Osteoblast (primary cell): ENCODE measurements at regions not wholly inside any gene's neighbourhood (a gene's known extent, or its start where the extent isn't known, plus 50 kb on each side); places are given as distances from the start of the nearest gene placed in this dataset.

Experiments used
- DNase-seq: peaks from one replicate; pipeline ENCODE4 v3.0.0; 2011; ENCODE audit warnings: low spot score, mixed read lengths; ENCODE audit not compliant: insufficient read length; ENCODE audit errors: missing footprints
- H2AFZ ChIP-seq: 2 replicates; pipeline ENCODE4 v1.6.0; 2011; ENCODE audit warnings: mild to moderate bottlenecking, low read length
- H3K27ac ChIP-seq: 2 replicates; pipeline ENCODE4 v1.5.1; 2011; ENCODE audit warnings: mild to moderate bottlenecking, low read depth, low read length, moderate library complexity
- H3K27me3 ChIP-seq: 2 replicates; pipeline ENCODE4 v1.6.0; 2012; ENCODE audit warnings: mild to moderate bottlenecking, control low read depth, inconsistent platforms, low read length, moderate library complexity; ENCODE audit not compliant: insufficient read depth
- H3K36me3 ChIP-seq: 2 replicates; pipeline ENCODE4 v1.5.1; 2011; ENCODE audit warnings: mild to moderate bottlenecking, low read length, control low read depth, moderate library complexity; ENCODE audit not compliant: insufficient read depth
- H3K4me1 ChIP-seq: 2 replicates; pipeline ENCODE4 v1.5.1; 2011; ENCODE audit warnings: mild to moderate bottlenecking, low read length, control low read depth, moderate library complexity; ENCODE audit not compliant: insufficient read depth
- H3K4me2 ChIP-seq: 2 replicates; pipeline ENCODE4 v1.6.0; 2011; ENCODE audit warnings: mild to moderate bottlenecking, low read length; ENCODE audit not compliant: insufficient read depth
- H3K4me3 ChIP-seq: fragments of 200-600 bp; sonication (generic); 3 replicates; pipeline ENCODE4 v1.5.1; 2012; ENCODE audit warnings: mild to moderate bottlenecking, low read length, inconsistent platforms; ENCODE audit not compliant: insufficient read depth
- H3K79me2 ChIP-seq: 2 replicates; pipeline ENCODE4 v1.6.0; 2012; ENCODE audit warnings: mild to moderate bottlenecking, low read length, control low read depth, inconsistent platforms; ENCODE audit not compliant: insufficient read depth
- H3K9me3 ChIP-seq: 2 replicates; pipeline ENCODE4 v1.5.1; 2011; ENCODE audit warnings: low read depth, low read length, control low read depth
- H4K20me1 ChIP-seq: 2 replicates; pipeline ENCODE4 v1.6.0; 2012; ENCODE audit warnings: mild to moderate bottlenecking, low read length, control low read depth; ENCODE audit not compliant: insufficient read depth
- TF ChIP-seq, protein P1 (sequence below): IDR thresholded peaks from 2 replicates; pipeline ENCODE4 v1.5.1; 2011; ENCODE audit warnings: mild to moderate bottlenecking, low read depth, low read length, moderate library complexity; ENCODE audit errors: extremely low read depth

DNA sequence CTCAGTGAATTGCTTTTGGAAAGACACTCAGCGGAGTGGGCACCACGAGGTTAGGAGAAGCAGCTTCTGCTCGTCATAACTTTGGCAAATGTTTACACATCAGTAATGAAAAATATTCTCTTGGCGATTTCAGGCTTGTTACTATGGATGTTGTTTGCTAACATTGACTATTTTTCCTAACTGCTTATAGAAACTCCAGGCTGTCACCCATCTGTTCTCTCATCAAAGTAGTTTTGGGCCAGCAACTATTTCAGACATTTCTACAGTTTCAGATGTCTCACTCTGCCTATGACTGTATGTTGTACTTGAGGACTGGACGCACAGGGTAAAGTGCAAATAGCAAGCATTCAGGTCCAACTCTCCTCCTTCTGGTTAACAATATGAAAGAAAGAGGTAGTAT, 346.7 kb downstream of the TRIML1 start:
- TF ChIP-seq, protein P1, sequence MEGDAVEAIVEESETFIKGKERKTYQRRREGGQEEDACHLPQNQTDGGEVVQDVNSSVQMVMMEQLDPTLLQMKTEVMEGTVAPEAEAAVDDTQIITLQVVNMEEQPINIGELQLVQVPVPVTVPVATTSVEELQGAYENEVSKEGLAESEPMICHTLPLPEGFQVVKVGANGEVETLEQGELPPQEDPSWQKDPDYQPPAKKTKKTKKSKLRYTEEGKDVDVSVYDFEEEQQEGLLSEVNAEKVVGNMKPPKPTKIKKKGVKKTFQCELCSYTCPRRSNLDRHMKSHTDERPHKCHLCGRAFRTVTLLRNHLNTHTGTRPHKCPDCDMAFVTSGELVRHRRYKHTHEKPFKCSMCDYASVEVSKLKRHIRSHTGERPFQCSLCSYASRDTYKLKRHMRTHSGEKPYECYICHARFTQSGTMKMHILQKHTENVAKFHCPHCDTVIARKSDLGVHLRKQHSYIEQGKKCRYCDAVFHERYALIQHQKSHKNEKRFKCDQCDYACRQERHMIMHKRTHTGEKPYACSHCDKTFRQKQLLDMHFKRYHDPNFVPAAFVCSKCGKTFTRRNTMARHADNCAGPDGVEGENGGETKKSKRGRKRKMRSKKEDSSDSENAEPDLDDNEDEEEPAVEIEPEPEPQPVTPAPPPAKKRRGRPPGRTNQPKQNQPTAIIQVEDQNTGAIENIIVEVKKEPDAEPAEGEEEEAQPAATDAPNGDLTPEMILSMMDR, result no peak
- H3K36me3 ChIP-seq, result peaks cover 5% of the 10 kb centered on the region
- H3K9me3 ChIP-seq, result no peaks in the 10 kb centered on the region
- H4K20me1 ChIP-seq, result no peaks in the 10 kb centered on the region
- H3K27me3 ChIP-seq, result no peaks in the 10 kb centered on the region
- H3K79me2 ChIP-seq, result peaks cover 2% of the 10 kb centered on the region
- H3K4me3 ChIP-seq, result no peak overlapping the region
- no peak overlapping the region for H3K4me2 ChIP-seq
- no peak overlapping the region for H2AFZ ChIP-seq
- DNase-seq, result no peak
- no peak overlapping the region for H3K27ac ChIP-seq
- no peaks in the 10 kb centered on the region for H3K4me1 ChIP-seq

DNA sequence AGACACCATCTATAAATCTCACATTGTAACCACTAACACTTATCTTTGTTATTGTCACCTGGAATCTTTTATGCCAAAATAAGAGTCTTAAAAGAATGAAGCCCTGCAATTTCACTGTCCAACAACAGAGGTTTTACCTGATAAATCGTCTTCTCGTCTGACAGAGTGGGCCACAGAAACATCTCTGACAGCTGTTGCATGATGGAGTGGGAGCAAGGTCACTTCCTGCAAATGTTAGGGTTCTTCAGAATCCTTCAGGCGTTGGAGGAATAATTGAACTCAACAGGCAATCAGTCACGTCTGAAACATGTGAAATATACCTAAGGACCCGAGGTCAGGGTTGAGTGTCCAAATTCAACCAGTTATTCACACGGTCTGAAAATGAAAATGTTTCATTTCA, 353.6 kb downstream of the TRIML1 start:
- no peaks in the 10 kb centered on the region for H3K9me3 ChIP-seq
- no peak overlapping the region for H3K27ac ChIP-seq
- no peaks in the 10 kb centered on the region for H4K20me1 ChIP-seq
- H2AFZ ChIP-seq, result no peak overlapping the region
- peaks cover 5% of the 10 kb centered on the region for H3K36me3 ChIP-seq
- no peak overlapping the region for H3K4me3 ChIP-seq
- TF ChIP-seq, protein P1, result no peak
- H3K79me2 ChIP-seq, result no peaks in the 10 kb centered on the region
- peak; percentile 13 for DNase-seq
- no peaks in the 10 kb centered on the region for H3K4me1 ChIP-seq
- no peaks in the 10 kb centered on the region for H3K27me3 ChIP-seq
- no peak overlapping the region for H3K4me2 ChIP-seq

DNA sequence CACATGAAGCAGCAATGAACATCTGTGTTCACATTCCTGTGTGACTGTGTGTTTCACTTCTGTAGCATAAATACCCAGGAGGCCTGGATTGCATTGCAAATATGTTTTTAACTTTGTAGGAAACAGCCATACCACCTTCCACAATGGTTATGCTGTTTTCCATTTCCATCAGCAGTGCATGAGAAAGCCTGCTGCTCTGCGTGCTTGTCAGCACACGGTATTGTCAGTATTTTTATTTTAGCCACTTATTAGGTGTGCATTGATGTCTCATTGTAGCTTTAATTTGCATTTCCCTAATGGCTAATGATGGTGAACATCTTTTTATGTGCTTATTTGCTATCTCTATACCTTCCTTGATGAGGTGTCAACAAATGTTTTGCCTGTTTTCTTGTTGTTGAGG, 355.9 kb downstream of the TRIML1 start:
- Histone ChIP-seq H4K20me1 (no peaks in the 10 kb centered on the region), H3K27me3 (no peaks in the 10 kb centered on the region), H3K9me3 (no peaks in the 10 kb centered on the region), H3K4me1 (no peaks in the 10 kb centered on the region), H3K4me3 (no peak overlapping the region), H3K36me3 (peaks cover 5% of the 10 kb centered on the region), H3K79me2 (no peaks in the 10 kb centered on the region), H3K4me2 (no peak overlapping the region), H3K27ac (no peak overlapping the region), H2AFZ (no peak overlapping the region)
- no peak for DNase-seq
- TF ChIP-seq, protein P1, result no peak

DNA sequence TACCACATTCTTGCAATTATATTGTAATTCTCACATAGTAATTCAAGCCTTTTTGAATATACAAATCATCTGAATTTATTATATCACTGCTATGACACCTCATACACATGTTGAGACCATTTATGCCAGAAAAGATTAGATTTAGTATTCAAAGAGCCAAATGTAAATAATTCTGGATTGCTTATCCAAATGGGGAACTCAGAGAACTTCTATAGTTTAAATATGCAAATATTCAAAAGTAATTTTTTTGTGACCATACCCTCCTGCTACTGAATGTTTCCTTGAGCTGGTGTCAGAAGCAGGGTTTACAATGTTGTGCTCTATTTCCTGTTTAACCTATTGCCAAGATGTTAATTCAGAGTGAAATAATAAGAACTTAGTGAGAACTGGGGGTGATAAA, 372.2 kb downstream of the TRIML1 start:
- Histone ChIP-seq H3K4me1 (no peaks in the 10 kb centered on the region), H3K9me3 (no peaks in the 10 kb centered on the region), H3K36me3 (no peaks in the 10 kb centered on the region), H2AFZ (no peak overlapping the region), H3K27ac (no peak overlapping the region), H3K79me2 (no peaks in the 10 kb centered on the region), H4K20me1 (no peaks in the 10 kb centered on the region), H3K27me3 (no peaks in the 10 kb centered on the region), H3K4me2 (no peak overlapping the region), H3K4me3 (no peak overlapping the region)
- TF ChIP-seq, protein P1, result no peak
- DNase-seq, result no peak
